Cardiac septum (tissue), 1 donor: ENCODE measurements at regions not wholly inside any gene's neighbourhood (a gene's known extent, or its start where the extent isn't known, plus 50 kb on each side); places are given as distances from the start of the nearest gene placed in this dataset.
A peak's percentile ranks its signal among the peaks of the same experiment; 100 is the strongest.
"Not testable (repeated sequence)": the region's sequence is repeated elsewhere in the genome, so short reads cannot be mapped to it uniquely, and the experiment has no call there.

ENCODE experiments used
- DNase-seq: peaks from one replicate; pipeline ENCODE4 v3.0.0-alpha.2; 2020; ENCODE audit warnings: low spot score
- intact Hi-C: fragments of 100-400 bp; cut with DNase I; formaldehyde crosslinking; loops from one replicate; pipeline ENCODE4 v1.14.0; 2022
- donor health status: DM: no; HTN: no; CAD: no.

DNA sequence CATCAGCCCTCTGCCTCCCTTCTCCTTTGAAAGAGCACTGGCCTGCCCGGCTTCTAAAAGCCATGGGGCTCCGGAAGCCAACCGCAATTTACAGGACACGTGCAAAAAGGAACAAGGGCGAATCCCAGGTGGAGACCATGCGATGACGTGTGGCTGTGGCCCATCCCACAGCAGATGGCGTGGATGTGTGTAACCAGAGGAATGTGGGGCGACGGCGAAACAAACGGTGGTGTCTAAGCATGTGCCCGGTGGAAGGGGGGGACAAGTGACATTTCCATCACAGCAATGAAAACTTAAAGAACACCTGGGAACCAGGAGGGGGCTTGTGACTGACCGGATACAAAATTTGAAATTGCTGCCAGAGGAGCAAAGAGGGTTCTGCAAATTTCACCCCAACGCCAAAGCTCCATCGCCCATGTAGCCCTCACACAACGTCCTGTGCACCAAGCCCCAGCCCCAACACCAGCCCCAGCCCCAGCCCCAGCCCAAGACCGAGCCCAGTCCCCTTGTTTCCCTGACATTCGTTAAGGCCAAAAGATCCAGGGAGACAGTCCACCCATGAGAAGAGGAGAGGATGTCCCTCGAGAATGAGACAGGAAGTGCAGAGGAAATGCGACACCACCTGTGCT, 159.7 kb upstream of the ZNF337 start:
- intact Hi-C loops: no loop called here
- DNase-seq: peak; percentile 69

- intact Hi-C loops: not testable (repeated sequence)
- peak; percentile 67 for DNase-seq
These were observed 159.0 kb upstream of the ZNF337 start for GRCh38 chr20:25855451-25856156.

- DNase-seq, intact Hi-C loops: not testable (repeated sequence)
These were observed 158.0 kb upstream of the ZNF337 start for GRCh38 chr20:25854666-25855065.

DNA sequence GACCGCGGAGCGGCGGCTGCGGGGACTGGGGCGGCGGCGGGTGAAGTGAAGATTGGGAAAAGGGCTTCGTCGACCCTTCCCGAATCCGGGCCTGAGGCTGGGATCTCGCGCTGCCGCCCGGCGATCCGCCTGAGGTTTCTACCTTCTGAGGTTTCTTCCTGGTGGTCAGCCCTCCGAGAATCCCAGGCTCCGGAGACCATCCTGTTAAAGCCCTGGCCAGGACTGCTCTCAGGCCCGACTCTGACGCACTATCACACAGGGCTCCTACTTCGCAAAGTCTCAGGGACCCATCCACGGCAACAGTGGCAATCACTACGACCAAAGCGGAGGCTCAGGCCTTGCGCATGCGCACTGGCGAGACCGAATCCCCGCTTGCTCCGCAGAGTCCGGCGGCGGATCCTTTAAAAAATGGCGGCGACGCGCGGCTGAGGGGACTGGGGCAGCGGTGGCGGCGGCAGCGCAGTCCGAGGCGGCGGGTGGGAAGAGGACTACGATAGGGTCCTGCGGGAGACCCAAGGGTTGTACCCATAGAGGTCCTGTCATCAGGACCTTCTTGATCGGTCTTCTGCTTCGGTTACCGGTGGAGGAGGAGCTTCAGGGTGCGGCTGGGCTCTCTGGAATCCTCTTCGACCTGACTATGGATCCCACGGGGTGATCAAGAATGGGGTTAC, 157.2 kb upstream of the ZNF337 start:
- intact Hi-C loops: not testable (repeated sequence)
- peak; percentile 93 for DNase-seq

DNA sequence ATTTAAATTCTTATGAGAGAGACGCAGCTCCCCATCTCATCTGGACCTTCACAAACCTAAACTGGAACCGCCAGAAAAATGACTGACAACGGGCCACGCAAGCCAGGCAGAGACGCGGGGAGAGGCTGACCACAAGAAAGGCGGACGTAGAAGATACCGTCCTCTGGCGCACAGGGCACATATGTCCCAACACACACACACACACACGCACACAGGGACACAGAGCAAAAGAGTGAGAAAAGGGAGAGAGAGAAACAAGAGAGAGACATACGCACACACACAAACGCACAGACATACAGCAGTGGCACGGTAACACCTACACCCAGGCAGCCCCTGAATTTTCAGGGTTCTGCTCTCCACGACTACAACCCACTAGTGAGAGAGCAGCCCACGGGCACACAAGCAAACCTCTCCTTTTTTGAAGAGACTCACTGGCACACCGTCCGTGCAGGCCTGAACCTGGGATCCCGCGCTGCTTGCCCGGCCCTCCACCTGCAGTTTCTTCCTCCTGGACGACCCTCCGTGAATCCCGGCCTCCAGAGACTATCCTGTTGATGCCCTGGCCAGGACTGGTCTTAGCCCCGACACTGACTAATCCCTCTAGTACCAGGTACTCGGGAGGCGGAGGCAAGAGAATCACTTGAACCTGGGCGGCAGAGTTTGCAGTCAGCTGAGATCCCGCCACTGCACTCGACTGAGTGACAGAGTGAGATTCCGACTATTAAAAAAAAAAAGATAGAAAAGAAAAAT, 156.5 kb upstream of the ZNF337 start:
- intact Hi-C loops: not testable (repeated sequence)
- peak; percentile 75 for DNase-seq

GRCh38 chr20:25850133-25850532, 153.5 kb upstream of the ZNF337 start:
- intact Hi-C loops: not testable (repeated sequence)

DNA sequence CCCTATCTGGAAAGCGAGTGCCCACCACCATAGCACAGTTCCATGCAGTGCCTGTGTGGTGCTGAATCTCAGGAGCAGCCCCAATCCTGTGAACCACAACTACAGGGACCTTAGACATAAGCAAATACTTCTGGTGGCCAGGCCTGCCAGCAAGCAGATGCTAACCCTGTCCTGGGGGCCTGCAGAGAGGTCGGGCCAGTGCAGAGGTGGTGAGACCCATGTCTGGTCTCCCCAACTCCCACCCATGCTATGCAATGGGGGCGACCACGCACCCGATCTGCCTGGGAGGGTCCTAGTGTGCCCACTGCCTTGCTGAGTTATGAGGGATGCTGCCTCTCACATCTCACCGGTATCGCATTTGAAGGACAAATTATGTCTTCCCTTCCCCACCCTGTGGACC, 151.6 kb upstream of the ZNF337 start:
- intact Hi-C loops: no loop called here
- DNase-seq: peak; percentile 44

More at GRCh38 chr20:25850133-25850532, 153.5 kb upstream of the ZNF337 start:
- peak; percentile 17 for DNase-seq

- DNase-seq, intact Hi-C loops: not testable (repeated sequence)
These were observed 148.0 kb upstream of the ZNF337 start for GRCh38 chr20:25844640-25845039.

- DNase-seq, intact Hi-C loops: not testable (repeated sequence)
These were observed 116.9 kb upstream of the ZNF337 start for GRCh38 chr20:25813511-25813910.

DNA sequence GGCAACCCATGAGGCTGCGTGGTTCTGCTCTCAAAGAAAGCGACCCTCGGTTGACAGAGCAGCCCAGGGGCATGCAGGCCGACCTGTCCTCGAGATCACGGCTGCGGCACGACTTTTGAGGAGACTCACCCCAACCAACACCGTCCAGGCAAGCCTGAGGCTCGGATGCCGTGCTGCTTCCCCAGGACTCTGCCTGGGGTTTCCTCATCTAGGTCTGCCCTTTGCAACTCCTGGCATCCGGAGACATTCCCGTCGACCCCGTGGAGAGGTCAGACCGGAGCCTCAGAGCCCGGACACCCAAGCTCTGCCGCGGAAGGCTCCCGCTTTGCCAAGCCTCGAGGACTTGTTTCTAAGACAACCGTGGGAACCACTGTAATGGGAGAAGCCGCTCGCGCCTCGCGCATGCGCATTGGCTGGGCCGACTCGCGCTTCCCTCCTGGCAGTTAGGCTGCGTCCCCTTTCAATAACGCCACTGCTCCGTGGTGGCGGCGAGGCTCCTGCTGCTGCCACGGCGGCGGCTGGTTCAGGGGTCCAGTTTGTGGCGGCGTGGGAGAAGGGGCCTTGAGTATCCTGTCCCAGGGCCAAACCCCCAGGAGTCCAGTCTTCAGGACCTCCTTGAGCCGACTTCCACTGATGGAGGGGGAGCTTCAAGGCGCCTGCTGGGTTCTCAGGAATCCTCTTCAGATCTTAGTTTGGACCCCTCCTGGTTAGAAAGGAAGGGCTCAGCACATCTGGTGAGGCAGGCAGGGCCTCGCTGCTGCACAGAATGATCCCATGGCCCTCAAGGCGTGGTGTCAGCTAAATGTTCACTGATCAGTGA, 101.7 kb upstream of the ZNF337 start:
- intact Hi-C loops, DNase-seq: not testable (repeated sequence)

- DNase-seq, intact Hi-C loops: not testable (repeated sequence)
These were observed 100.4 kb upstream of the ZNF337 start for GRCh38 chr20:25797062-25797461.

DNA sequence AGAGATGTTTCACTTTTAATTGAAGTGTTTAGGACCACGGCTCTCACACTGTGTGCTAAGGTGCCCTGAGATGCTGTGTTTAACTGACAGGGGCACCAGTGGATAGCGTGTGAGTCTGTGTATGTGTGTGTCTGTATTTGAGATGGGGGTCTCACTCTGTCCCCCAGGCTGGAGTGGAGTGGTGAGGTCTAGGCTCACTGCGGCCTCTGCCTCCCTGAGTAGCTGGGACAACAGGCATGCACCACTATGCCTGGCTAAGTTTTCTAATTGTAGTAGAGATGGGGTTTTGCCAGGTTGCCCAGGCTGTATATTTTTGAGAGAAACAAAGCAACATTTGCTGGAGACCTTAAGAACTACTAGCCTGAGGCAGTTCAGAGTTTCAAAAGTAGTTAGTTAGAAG, 80.6 kb upstream of the ZNF337 start:
- DNase-seq, intact Hi-C loops: not testable (repeated sequence)

- DNase-seq, intact Hi-C loops: not testable (repeated sequence)
These were observed 78.1 kb upstream of the ZNF337 start for GRCh38 chr20:25774711-25775110.

GRCh38 chr20:25774203-25774602, 77.5 kb upstream of the ZNF337 start:
- intact Hi-C loops, DNase-seq: not testable (repeated sequence)

- DNase-seq, intact Hi-C loops: not testable (repeated sequence)
These were observed 75.8 kb upstream of the ZNF337 start for GRCh38 chr20:25772437-25772836.

GRCh38 chr20:25771818-25772217, 75.2 kb upstream of the ZNF337 start:
- DNase-seq, intact Hi-C loops: not testable (repeated sequence)

DNA sequence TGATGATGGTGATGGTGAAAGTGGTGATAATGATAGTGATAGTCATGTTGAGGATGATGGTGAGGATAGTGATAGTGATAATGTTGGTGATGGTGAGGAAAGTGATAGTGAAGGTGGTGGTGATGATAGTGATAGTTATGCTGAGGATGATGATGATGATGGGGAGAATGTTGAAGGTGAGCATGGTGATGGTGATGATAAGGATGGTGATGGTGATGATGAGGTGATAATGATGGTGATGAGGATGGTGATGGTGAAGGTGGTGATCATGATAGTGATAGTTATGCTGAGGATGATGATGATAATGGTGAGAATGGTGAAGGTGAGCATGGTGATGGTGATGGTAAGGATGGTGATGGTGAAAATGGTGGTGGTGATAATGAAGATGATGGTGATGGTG, 64.9 kb upstream of the ZNF337 start:
- intact Hi-C loops: no loop called here
- DNase-seq: no peak

GRCh38 chr20:25761046-25761445, 64.4 kb upstream of the ZNF337 start:
- intact Hi-C loops, DNase-seq: not testable (repeated sequence)
